ENCODE measurements at regions not wholly inside any gene's neighbourhood (a gene's known extent, or its start where the extent isn't known, plus 50 kb on each side); places are given as distances from the start of the nearest gene placed in this dataset.

DNA sequence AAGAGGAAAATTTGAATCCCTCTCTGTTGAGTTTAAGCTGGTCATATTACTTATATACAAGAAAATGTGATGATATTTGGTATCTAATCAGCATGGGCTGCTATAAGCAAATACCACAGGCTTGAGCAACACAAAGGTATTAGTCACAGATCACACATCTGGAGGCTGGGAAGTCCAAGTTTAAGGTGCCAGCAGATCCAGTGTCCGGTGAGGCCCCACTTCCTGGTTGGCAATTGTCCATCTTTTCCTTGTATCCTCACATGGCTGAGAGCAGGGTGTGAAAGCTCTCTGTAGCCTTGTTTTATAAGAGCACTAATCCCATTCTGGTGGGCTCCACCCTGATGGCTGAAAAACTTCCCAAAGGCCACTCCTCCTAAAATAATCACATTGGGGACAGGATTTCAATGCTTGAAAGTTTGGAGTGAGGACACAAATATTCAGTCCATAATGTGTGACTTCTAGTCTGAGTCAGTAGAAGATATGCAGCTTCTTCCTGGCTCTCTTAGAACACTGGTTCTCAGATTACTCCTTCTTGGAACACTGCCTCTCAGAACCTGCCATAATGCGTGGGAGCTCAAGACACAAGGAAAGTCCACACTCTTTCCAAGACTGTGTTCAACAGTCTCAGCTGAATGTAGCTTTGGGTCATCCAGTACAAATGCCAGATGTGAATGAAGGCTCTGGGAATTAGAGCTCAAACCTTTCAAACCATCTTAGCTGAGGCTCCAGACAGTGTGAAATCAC is 124.1 kb downstream of the PRDM9 start:
- Histone ChIP-seq H3K27ac (ENCODE audit: extremely low read length, insufficient read depth, low read length) (no peak overlapping the region), H3K4me1 (ENCODE audit: insufficient read depth, low read length) (no peaks in the 10 kb centered on the region), H3K9me3 (ENCODE audit: low read length) (no peaks in the 10 kb centered on the region; the same call in 1 of the 2 replicates), H3K4me2 (ENCODE audit: low read depth, low read length) (no peak overlapping the region), H3K79me2 (ENCODE audit: insufficient read depth, low read length) (no peaks in the 10 kb centered on the region), H3K4me3 (replicated peaks in 1 of 3; ENCODE audit: insufficient read depth in 1 of 3, low read depth in 2 of 3, low read length in 3 of 3) (no peak overlapping the region), H4K20me1 (ENCODE audit: insufficient read depth, low read length) (no peaks in the 10 kb centered on the region), H3K36me3 (replicated peaks in 1 of 2; ENCODE audit: control insufficient read depth in 1 of 2, insufficient read depth in 2 of 2, low read length in 2 of 2) (no peaks in the 10 kb centered on the region), H3K27me3 (ENCODE audit: control insufficient read depth in 1 of 2, insufficient read depth in 2 of 2, low read length in 2 of 2) (no peaks in the 10 kb centered on the region), H2AFZ (ENCODE audit: low read length) (no peak overlapping the region), H3K9ac (ENCODE audit: insufficient read depth, low read depth, low read length) (no peak overlapping the region)
- in situ Hi-C loops (cut with HindIII; ENCODE audit: extremely low pct_ligation_motif_present, low pct_unique_long_range_greater_than_20kb) (no loop called here), intact Hi-C loops (cut with micrococcal nuclease; ENCODE audit: unreplicated experiment) (no loop called here)
- ATAC-seq, result no peak
- WGBS (ENCODE audit: low lambda C conversion rate), result 10% methylated on average over 2 of the region's 2 CpGs
- ChIA-PET POLR2A (no interaction called here), CTCF (ENCODE audit: low intra/inter-chr PET ratio, low total read pairs) (no interaction called here)
- no peak for FAIRE-seq
- no peak for TF ChIP-seq XBP1 (CRISPR knock-in tag; IDR thresholded peaks at IDR 0.05)
- no peak for TF ChIP-seq ZNF326 (CRISPR knock-in tag; IDR thresholded peaks at IDR 0.05; ENCODE audit: borderline replicate concordance)
- no peak for TF ChIP-seq SNAI1 (CRISPR knock-in tag; IDR thresholded peaks at IDR 0.05; ENCODE audit: borderline replicate concordance)
- TF ChIP-seq, protein P1, sequence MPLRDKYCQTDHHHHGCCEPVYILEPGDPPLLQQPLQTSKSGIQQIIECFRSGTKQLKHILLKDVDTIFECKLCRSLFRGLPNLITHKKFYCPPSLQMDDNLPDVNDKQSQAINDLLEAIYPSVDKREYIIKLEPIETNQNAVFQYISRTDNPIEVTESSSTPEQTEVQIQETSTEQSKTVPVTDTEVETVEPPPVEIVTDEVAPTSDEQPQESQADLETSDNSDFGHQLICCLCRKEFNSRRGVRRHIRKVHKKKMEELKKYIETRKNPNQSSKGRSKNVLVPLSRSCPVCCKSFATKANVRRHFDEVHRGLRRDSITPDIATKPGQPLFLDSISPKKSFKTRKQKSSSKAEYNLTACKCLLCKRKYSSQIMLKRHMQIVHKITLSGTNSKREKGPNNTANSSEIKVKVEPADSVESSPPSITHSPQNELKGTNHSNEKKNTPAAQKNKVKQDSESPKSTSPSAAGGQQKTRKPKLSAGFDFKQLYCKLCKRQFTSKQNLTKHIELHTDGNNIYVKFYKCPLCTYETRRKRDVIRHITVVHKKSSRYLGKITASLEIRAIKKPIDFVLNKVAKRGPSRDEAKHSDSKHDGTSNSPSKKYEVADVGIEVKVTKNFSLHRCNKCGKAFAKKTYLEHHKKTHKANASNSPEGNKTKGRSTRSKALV (CRISPR knock-in tag; IDR thresholded peaks at IDR 0.05), result no peak
- TF ChIP-seq, protein P2, sequence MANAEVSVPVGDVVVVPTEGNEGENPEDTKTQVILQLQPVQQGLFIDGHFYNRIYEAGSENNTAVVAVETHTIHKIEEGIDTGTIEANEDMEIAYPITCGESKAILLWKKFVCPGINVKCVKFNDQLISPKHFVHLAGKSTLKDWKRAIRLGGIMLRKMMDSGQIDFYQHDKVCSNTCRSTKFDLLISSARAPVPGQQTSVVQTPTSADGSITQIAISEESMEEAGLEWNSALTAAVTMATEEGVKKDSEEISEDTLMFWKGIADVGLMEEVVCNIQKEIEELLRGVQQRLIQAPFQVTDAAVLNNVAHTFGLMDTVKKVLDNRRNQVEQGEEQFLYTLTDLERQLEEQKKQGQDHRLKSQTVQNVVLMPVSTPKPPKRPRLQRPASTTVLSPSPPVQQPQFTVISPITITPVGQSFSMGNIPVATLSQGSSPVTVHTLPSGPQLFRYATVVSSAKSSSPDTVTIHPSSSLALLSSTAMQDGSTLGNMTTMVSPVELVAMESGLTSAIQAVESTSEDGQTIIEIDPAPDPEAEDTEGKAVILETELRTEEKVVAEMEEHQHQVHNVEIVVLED (CRISPR knock-in tag; IDR thresholded peaks at IDR 0.05; ENCODE audit: borderline replicate concordance), result no peak
- no peak for TF ChIP-seq ZFP90 (CRISPR knock-in tag; IDR thresholded peaks at IDR 0.05; ENCODE audit: borderline replicate concordance)
- no peak for TF ChIP-seq RARG (CRISPR knock-in tag; IDR thresholded peaks at IDR 0.05; ENCODE audit: low read depth)
- TF ChIP-seq PTBP1 (IDR thresholded peaks at IDR 0.05; ENCODE audit: low read depth, low read length, poor library complexity, severe bottlenecking), result no peak
- TF ChIP-seq, protein P3, sequence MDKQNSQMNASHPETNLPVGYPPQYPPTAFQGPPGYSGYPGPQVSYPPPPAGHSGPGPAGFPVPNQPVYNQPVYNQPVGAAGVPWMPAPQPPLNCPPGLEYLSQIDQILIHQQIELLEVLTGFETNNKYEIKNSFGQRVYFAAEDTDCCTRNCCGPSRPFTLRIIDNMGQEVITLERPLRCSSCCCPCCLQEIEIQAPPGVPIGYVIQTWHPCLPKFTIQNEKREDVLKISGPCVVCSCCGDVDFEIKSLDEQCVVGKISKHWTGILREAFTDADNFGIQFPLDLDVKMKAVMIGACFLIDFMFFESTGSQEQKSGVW (CRISPR knock-in tag; IDR thresholded peaks at IDR 0.05; ENCODE audit: borderline replicate concordance), result no peak
- TF ChIP-seq, protein P4, sequence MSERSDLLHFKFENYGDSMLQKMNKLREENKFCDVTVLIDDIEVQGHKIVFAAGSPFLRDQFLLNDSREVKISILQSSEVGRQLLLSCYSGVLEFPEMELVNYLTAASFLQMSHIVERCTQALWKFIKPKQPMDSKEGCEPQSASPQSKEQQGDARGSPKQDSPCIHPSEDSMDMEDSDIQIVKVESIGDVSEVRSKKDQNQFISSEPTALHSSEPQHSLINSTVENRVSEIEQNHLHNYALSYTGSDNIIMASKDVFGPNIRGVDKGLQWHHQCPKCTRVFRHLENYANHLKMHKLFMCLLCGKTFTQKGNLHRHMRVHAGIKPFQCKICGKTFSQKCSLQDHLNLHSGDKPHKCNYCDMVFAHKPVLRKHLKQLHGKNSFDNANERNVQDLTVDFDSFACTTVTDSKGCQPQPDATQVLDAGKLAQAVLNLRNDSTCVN (CRISPR knock-in tag; IDR thresholded peaks at IDR 0.05; ENCODE audit: borderline replicate concordance), result no peak
- no peak for TF ChIP-seq ZNF788 (CRISPR knock-in tag; IDR thresholded peaks at IDR 0.05; ENCODE audit: borderline replicate concordance)
- no peak for TF ChIP-seq ZNF205 (CRISPR knock-in tag; IDR thresholded peaks at IDR 0.05)
- no peak for TF ChIP-seq ZBTB42 (CRISPR knock-in tag; IDR thresholded peaks at IDR 0.05)
- no peak for TF ChIP-seq CBX2 (IDR thresholded peaks at IDR 0.05; ENCODE audit: low read depth, low read length)
- TF ChIP-seq CBX2 (CRISPR knock-in tag; IDR thresholded peaks at IDR 0.05; ENCODE audit: low read depth), result no peak
- no peak for DNase-seq (ENCODE audit: low spot score)
- no TSS peak for BruUV-seq (replicated peaks)

Measured in HepG2 (cell line).